GM23338 (cell line): ENCODE measurements at regions not wholly inside any gene's neighbourhood (a gene's known extent, or its start where the extent isn't known, plus 50 kb on each side); places are given as distances from the start of the nearest gene placed in this dataset.

Experiments
- ATAC-seq: fragments of 200-7000 bp; cut with Tn5 transposase; 3 replicates; pipeline ENCODE4 v1.9.1; 2020
- DNase-seq: peaks from one replicate; pipeline ENCODE4 v3.0.0-alpha.2; 2015; ENCODE audit warnings: low spot score
- H2AFZ ChIP-seq: fragments of 200-600 bp; sonication (generic); 2 replicates; pipeline ENCODE4 v1.8.0; 2016; ENCODE audit warnings: antibody characterized with exemption, mild to moderate bottlenecking, moderate library complexity
- H3F3A ChIP-seq: fragments of 200-600 bp; sonication (generic); replicated peaks from 2 replicates; pipeline ENCODE4 v1.8.0; 2017; ENCODE audit warnings: antibody characterized with exemption, mixed run types, low read depth
- H3K27ac ChIP-seq: fragments of 200-600 bp; sonication (generic); 2 replicates; pipeline ENCODE4 v1.6.1; 2016; ENCODE audit warnings: low read depth
- H3K27me3 ChIP-seq: fragments of 200-600 bp; sonication (generic); 2 replicates; pipeline ENCODE4 v1.8.0; 2016; ENCODE audit warnings: mild to moderate bottlenecking, mixed run types, moderate library complexity; ENCODE audit not compliant: insufficient read depth
- H3K36me3 ChIP-seq: fragments of 200-600 bp; sonication (generic); 2 replicates; pipeline ENCODE4 v1.8.0; 2016; ENCODE audit warnings: mild to moderate bottlenecking; ENCODE audit not compliant: insufficient read depth
- H3K4me1 ChIP-seq: fragments of 200-600 bp; sonication (generic); 2 replicates; pipeline ENCODE4 v1.8.0; 2016; ENCODE audit warnings: mild to moderate bottlenecking, moderate library complexity; ENCODE audit not compliant: insufficient read depth
- H3K4me2 ChIP-seq: fragments of 200-600 bp; sonication (generic); 2 replicates; pipeline ENCODE4 v1.7.1; 2017; ENCODE audit warnings: mixed run types
- H3K4me3 ChIP-seq: fragments of 200-600 bp; sonication (generic); 2 replicates; pipeline ENCODE4 v1.6.1; 2016; ENCODE audit warnings: mixed run types
- H3K79me2 ChIP-seq: fragments of 200-600 bp; sonication (generic); replicated peaks from 2 replicates; pipeline ENCODE4 v1.8.0; 2017; ENCODE audit warnings: mild to moderate bottlenecking; ENCODE audit not compliant: insufficient read depth
- H3K9me2 ChIP-seq: fragments of 200-600 bp; sonication (generic); 2 replicates; pipeline ENCODE4 v1.8.0; 2017; ENCODE audit not compliant: insufficient read depth
- H4K20me1 ChIP-seq: fragments of 200-600 bp; sonication (generic); replicated peaks from 2 replicates; pipeline ENCODE4 v1.8.0; 2017; ENCODE audit warnings: mild to moderate bottlenecking; ENCODE audit not compliant: insufficient read depth
- H3K27ac Mint-ChIP-seq: 2 replicates; pipeline ENCODE4 v1.8.0; 2020; ENCODE audit warnings: inconsistent platforms, mild to moderate bottlenecking, moderate library complexity, mixed read lengths
- H3K27me3 Mint-ChIP-seq: 3 replicates; pipeline ENCODE4 v1.8.0; 2022; ENCODE audit warnings: low read depth, mild to moderate bottlenecking, moderate library complexity, mixed read lengths, inconsistent platforms; ENCODE audit not compliant: insufficient read depth, poor library complexity
- H3K36me3 Mint-ChIP-seq: 3 replicates; pipeline ENCODE4 v1.8.0; 2021; ENCODE audit warnings: low read depth, mild to moderate bottlenecking, inconsistent platforms, moderate library complexity, mixed read lengths
- H3K4me1 Mint-ChIP-seq: 3 replicates; pipeline ENCODE4 v1.8.0; 2020; ENCODE audit warnings: mild to moderate bottlenecking, inconsistent platforms, mixed read lengths
- H3K4me3 Mint-ChIP-seq: 3 replicates; pipeline ENCODE4 v1.8.0; 2021; ENCODE audit warnings: moderate library complexity, mild to moderate bottlenecking, inconsistent platforms, mixed read lengths
- H3K9me3 Mint-ChIP-seq: 3 replicates; pipeline ENCODE4 v1.8.0; 2020; ENCODE audit warnings: moderate library complexity, mild to moderate bottlenecking, inconsistent platforms, mixed read lengths
- CREB1 ChIP-seq: fragments of 250-450 bp; sonication (Bioruptor Pico); IDR thresholded peaks from 2 replicates; pipeline ENCODE4 v1.5.0; 2020; ENCODE audit warnings: low read depth, mild to moderate bottlenecking, moderate library complexity
- ETS1 ChIP-seq: IDR thresholded peaks from 2 replicates; pipeline ENCODE4 v1.6.1; 2016; ENCODE audit warnings: antibody characterized with exemption
- EZH2 ChIP-seq: fragments of 200-600 bp; sonication (generic); IDR thresholded peaks from one replicate; pipeline ENCODE4 v1.8.0; 2017; ENCODE audit warnings: antibody characterized with exemption, mild to moderate bottlenecking, low read depth; ENCODE audit not compliant: unreplicated experiment
- EZH2phosphoT487 ChIP-seq: fragments of 200-600 bp; sonication (generic); IDR thresholded peaks from one replicate; pipeline ENCODE4 v1.8.1; 2018; ENCODE audit warnings: antibody characterized with exemption; ENCODE audit not compliant: unreplicated experiment
- JUNB ChIP-seq: IDR thresholded peaks from one replicate; pipeline ENCODE4 v1.6.1; 2016; ENCODE audit warnings: antibody characterized with exemption; ENCODE audit not compliant: unreplicated experiment
- NANOG ChIP-seq: IDR thresholded peaks from 2 replicates; pipeline ENCODE4 v1.6.1; 2016; ENCODE audit warnings: antibody characterized with exemption, borderline replicate concordance
- POLR2AphosphoS5 ChIP-seq: IDR thresholded peaks from 2 replicates; pipeline ENCODE4 v1.6.1; 2016; ENCODE audit warnings: antibody characterized with exemption, low read depth
- REST ChIP-seq: IDR thresholded peaks from one replicate; pipeline ENCODE4 v1.6.1; 2018; ENCODE audit warnings: antibody characterized with exemption; ENCODE audit not compliant: unreplicated experiment
- STAT1 ChIP-seq: IDR thresholded peaks from one replicate; pipeline ENCODE4 v1.6.1; 2016; ENCODE audit warnings: antibody characterized with exemption; ENCODE audit not compliant: unreplicated experiment
- ZNF331 ChIP-seq: fragments of 250-450 bp; sonication (Bioruptor Pico); IDR thresholded peaks from 2 replicates; pipeline ENCODE4 v1.5.0; 2020; ENCODE audit warnings: low read depth, mild to moderate bottlenecking, moderate library complexity
- ZNF462 ChIP-seq: fragments of 250-450 bp; sonication (Bioruptor Pico); IDR thresholded peaks from 2 replicates; pipeline ENCODE4 v1.5.0; 2020; ENCODE audit warnings: mild to moderate bottlenecking, moderate library complexity

GRCh38 chr2:176967911-176968450 is 244.6 kb upstream of the HNRNPA3 start:
- Mint-ChIP-seq H3K4me1 (no peaks in the 10 kb centered on the region), H3K27ac (no peak overlapping the region), H3K4me3 (no peak overlapping the region), H3K27me3 (no peaks in the 10 kb centered on the region), H3K36me3 (no peaks in the 10 kb centered on the region), H3K9me3 (no peaks in the 10 kb centered on the region)
- H3F3A ChIP-seq = no peaks in the 10 kb centered on the region
- DNase-seq = no peak
- TF ChIP-seq EZH2 (no peak), ZNF331 (no peak), CREB1 (no peak)
- no peaks in the 10 kb centered on the region for H3K79me2 ChIP-seq
- H3K27me3 ChIP-seq = no peaks in the 10 kb centered on the region
- no peak overlapping the region for H3K27ac ChIP-seq
- H2AFZ ChIP-seq = no peak overlapping the region
- H3K4me3 ChIP-seq = no peak overlapping the region
- H3K9me2 ChIP-seq = no peaks in the 10 kb centered on the region; the same call in 1 of the 2 replicates
- H3K36me3 ChIP-seq = no peaks in the 10 kb centered on the region
- H3K4me2 ChIP-seq = no peak overlapping the region
- no peaks in the 10 kb centered on the region for H4K20me1 ChIP-seq
- no peaks in the 10 kb centered on the region for H3K4me1 ChIP-seq
- ATAC-seq = no peak

- H3K9me2 ChIP-seq = no peaks in the 10 kb centered on the region; the same call in 1 of the 2 replicates
- H3K9me3 Mint-ChIP-seq = no peaks in the 10 kb centered on the region
- H3F3A ChIP-seq = no peaks in the 10 kb centered on the region
- H3K4me1 Mint-ChIP-seq = no peaks in the 10 kb centered on the region
- no peak overlapping the region for H3K27ac ChIP-seq
- DNase-seq = no peak
- no peaks in the 10 kb centered on the region for H3K79me2 ChIP-seq
- H3K4me3 Mint-ChIP-seq = no peak overlapping the region
- no peak overlapping the region for H3K4me2 ChIP-seq
- H3K27me3 Mint-ChIP-seq = no peaks in the 10 kb centered on the region
- no peaks in the 10 kb centered on the region for H3K36me3 ChIP-seq
- peak overlapping the region; percentile 60; the same call in 1 of the 2 replicates for H2AFZ ChIP-seq
- no peaks in the 10 kb centered on the region for H3K4me1 ChIP-seq
- H4K20me1 ChIP-seq = no peaks in the 10 kb centered on the region
- H3K36me3 Mint-ChIP-seq = no peaks in the 10 kb centered on the region
- H3K27me3 ChIP-seq = no peaks in the 10 kb centered on the region
- no peak overlapping the region for H3K27ac Mint-ChIP-seq
- no peak overlapping the region for H3K4me3 ChIP-seq
- ATAC-seq = no peak
- TF ChIP-seq EZH2phosphoT487 (no peak), STAT1 (no peak), JUNB (no peak), NANOG (no peak), EZH2 (no peak), REST (no peak), ZNF331 (no peak), POLR2AphosphoS5 (no peak), ZNF462 (CRISPR knock-in tag) (no peak), ETS1 (no peak)
Observed at GRCh38 chr2:176969642-176970359, 242.8 kb upstream of the HNRNPA3 start.
